IMR-90 (cell line): ENCODE measurements at regions not wholly inside any gene's neighbourhood (a gene's known extent, or its start where the extent isn't known, plus 50 kb on each side); places are given as distances from the start of the nearest gene placed in this dataset.

Source experiments
- ATAC-seq: fragments of 200-7000 bp; cut with Tn5 transposase; 2 replicates; pipeline ENCODE4 v1.9.1; 2020; ENCODE audit warnings: low read depth, mild to moderate bottlenecking, moderate library complexity
- BruUV-seq: library from RNA; stranded (reverse); fragments of 400-500 nt; replicated peaks from 2 replicates; lab custom pipeline; 2021; lab: Mats Ljungman, UMichigan
- CTCF ChIA-PET: fragments of 300-600 bp; formaldehyde crosslinking; extraction: SDS; loops from one replicate; lab custom pipeline; 2021; ENCODE audit warnings: antibody characterized with exemption; lab: Yijun Ruan, JAX
- POLR2A ChIA-PET: fragments of 300-600 bp; sonication (Branson Sonifier 250); formaldehyde crosslinking; loops from one replicate; lab custom pipeline; 2022; ENCODE audit warnings: antibody characterized with exemption; ENCODE audit not compliant: unreplicated experiment; lab: Charles Lee
- DNase-seq: peaks from one replicate; pipeline ENCODE4 v3.0.0; 2013
- H2AFZ ChIP-seq: replicated peaks from 2 replicates; pipeline ENCODE3; 2013; ENCODE audit warnings: low read length, mild to moderate bottlenecking; ENCODE audit not compliant: poor library complexity
- H2AK5ac ChIP-seq: 2 replicates; pipeline ENCODE4 v1.6.1; 2013; ENCODE audit warnings: low read depth, low read length, inconsistent platforms
- H2AK9ac ChIP-seq: replicated peaks from 2 replicates; pipeline ENCODE3; 2013; ENCODE audit warnings: mild to moderate bottlenecking, low read depth, low read length, moderate library complexity; ENCODE audit not compliant: poor library complexity
- H2BK120ac ChIP-seq: 2 replicates; pipeline ENCODE4 v1.6.1; 2013; ENCODE audit warnings: low read depth, low read length, inconsistent platforms
- H2BK15ac ChIP-seq: 3 replicates; pipeline ENCODE4 v1.6.1; 2013; ENCODE audit warnings: low read depth, low read length, inconsistent platforms
- H2BK20ac ChIP-seq: 2 replicates; pipeline ENCODE4 v1.6.1; 2013; ENCODE audit warnings: low read depth, mild to moderate bottlenecking, inconsistent platforms, low read length, moderate library complexity
- H2BK5ac ChIP-seq: 2 replicates; pipeline ENCODE4 v1.6.1; 2013; ENCODE audit warnings: mild to moderate bottlenecking, low read depth, low read length, inconsistent platforms; ENCODE audit not compliant: poor library complexity, severe bottlenecking
- H3K14ac ChIP-seq: replicated peaks from 2 replicates; pipeline ENCODE4 v1.6.1; 2013; ENCODE audit warnings: low read depth, low read length, inconsistent platforms
- H3K18ac ChIP-seq: 2 replicates; pipeline ENCODE4 v1.6.1; 2013; ENCODE audit warnings: low read depth, low read length, control low read depth
- H3K23ac ChIP-seq: 2 replicates; pipeline ENCODE4 v1.6.1; 2013; ENCODE audit warnings: low read depth, low read length, inconsistent platforms
- H3K27ac ChIP-seq: 2 replicates; pipeline ENCODE4 v1.5.1; 2013; ENCODE audit warnings: mild to moderate bottlenecking, control low read depth, low read length; ENCODE audit not compliant: insufficient read depth
- H3K27me3 ChIP-seq: 2 replicates; pipeline ENCODE4 v1.6.1; 2013; ENCODE audit warnings: low read length; ENCODE audit not compliant: control insufficient read depth, insufficient read depth
- H3K36me3 ChIP-seq: 2 replicates; pipeline ENCODE4 v1.6.1; 2013; ENCODE audit warnings: low read length, mixed read lengths; ENCODE audit not compliant: control insufficient read depth, insufficient read depth
- H3K4ac ChIP-seq: 2 replicates; pipeline ENCODE4 v1.6.1; 2013; ENCODE audit warnings: low read depth, low read length, inconsistent platforms
- H3K4me1 ChIP-seq: 2 replicates; pipeline ENCODE4 v1.6.1; 2013; ENCODE audit warnings: low read length, mixed read lengths; ENCODE audit not compliant: control insufficient read depth, insufficient read depth
- H3K4me2 ChIP-seq: 2 replicates; pipeline ENCODE4 v1.6.1; 2013; ENCODE audit warnings: low read depth, mild to moderate bottlenecking, control low read depth, low read length, moderate library complexity
- H3K4me3 ChIP-seq: 2 replicates; pipeline ENCODE4 v1.5.1; 2013; ENCODE audit warnings: low read depth, mild to moderate bottlenecking, control low read depth, low read length, moderate library complexity; ENCODE audit not compliant: insufficient read depth
- H3K56ac ChIP-seq: 2 replicates; pipeline ENCODE4 v1.6.1; 2013; ENCODE audit warnings: low read length, inconsistent platforms; ENCODE audit not compliant: insufficient read depth; ENCODE audit errors: extremely low read depth
- H3K79me1 ChIP-seq, 2 experiments: 2 replicates each; pipeline ENCODE4 v1.6.1; 2013; ENCODE audit warnings: low read length in 2 of 2, inconsistent platforms in 1 of 2, low read depth in 1 of 2
- H3K9ac ChIP-seq: 2 replicates; pipeline ENCODE4 v1.6.1; 2013; ENCODE audit warnings: low read depth, low read length, control low read depth
- H3K9me1 ChIP-seq: 2 replicates; pipeline ENCODE4 v1.6.1; 2013; ENCODE audit warnings: low read length, inconsistent platforms; ENCODE audit not compliant: insufficient read depth
- H3K9me3 ChIP-seq: 2 replicates; pipeline ENCODE4 v1.6.1; 2013; ENCODE audit warnings: low read length; ENCODE audit not compliant: control insufficient read depth, insufficient read depth
- H4K20me1 ChIP-seq: 2 replicates; pipeline ENCODE4 v1.6.1; 2013; ENCODE audit warnings: low read length, inconsistent platforms; ENCODE audit not compliant: insufficient read depth
- H4K5ac ChIP-seq: 2 replicates; pipeline ENCODE4 v1.6.1; 2013; ENCODE audit warnings: mild to moderate bottlenecking, low read depth, low read length, control low read depth
- H4K8ac ChIP-seq, 2 experiments: 2 replicates each; pipeline ENCODE4 v1.6.1; 2013; ENCODE audit warnings: low read depth in 2 of 2, low read length in 2 of 2, control low read depth in 1 of 2, inconsistent platforms in 1 of 2
- H4K91ac ChIP-seq: 2 replicates; pipeline ENCODE4 v1.6.1; 2013; ENCODE audit warnings: low read depth, low read length, inconsistent platforms; ENCODE audit not compliant: insufficient read depth
- BHLHE40 ChIP-seq: fragments of 150-350 bp; IDR thresholded peaks from 2 replicates; pipeline ENCODE4 v1.6.1; 2016; ENCODE audit warnings: mild to moderate bottlenecking, low read depth, low read length
- CEBPB ChIP-seq: IDR thresholded peaks from 2 replicates; pipeline ENCODE4 v1.6.1; 2012; ENCODE audit warnings: low read depth, low read length, improper control_type of control experiment
- CHD1 ChIP-seq: IDR thresholded peaks from 2 replicates; pipeline ENCODE4 v1.6.1; 2012; ENCODE audit warnings: low read depth, low read length, improper control_type of control experiment
- FOS ChIP-seq: fragments of 150-350 bp; IDR thresholded peaks from 2 replicates; pipeline ENCODE4 v1.6.1; 2016; ENCODE audit warnings: low read depth, low read length
- MAFK ChIP-seq: IDR thresholded peaks from 2 replicates; pipeline ENCODE4 v1.6.1; 2012; ENCODE audit warnings: low read depth, low read length, improper control_type of control experiment
- MAZ ChIP-seq: IDR thresholded peaks from 2 replicates; pipeline ENCODE4 v1.6.1; 2012; ENCODE audit warnings: low read depth, mild to moderate bottlenecking, low read length, improper control_type of control experiment, moderate library complexity, borderline replicate concordance
- MXI1 ChIP-seq: IDR thresholded peaks from 2 replicates; pipeline ENCODE4 v1.6.1; 2012; ENCODE audit warnings: low read depth, mild to moderate bottlenecking, low read length, moderate library complexity, borderline replicate concordance
- NFE2L2 ChIP-seq: fragments of 150-350 bp; IDR thresholded peaks from 2 replicates; pipeline ENCODE4 v1.6.1; 2016; ENCODE audit warnings: low read depth, mild to moderate bottlenecking, low read length
- POLR2A ChIP-seq: IDR thresholded peaks from 2 replicates; pipeline ENCODE4 v1.6.1; 2012; ENCODE audit warnings: mild to moderate bottlenecking, low read depth, low read length
- RAD21 ChIP-seq: IDR thresholded peaks from 2 replicates; pipeline ENCODE4 v1.6.1; 2012; ENCODE audit warnings: low read length, improper control_type of control experiment
- RCOR1 ChIP-seq: IDR thresholded peaks from 2 replicates; pipeline ENCODE4 v1.6.1; 2012; ENCODE audit warnings: mild to moderate bottlenecking, low read length, improper control_type of control experiment; ENCODE audit not compliant: insufficient replicate concordance
- RFX5 ChIP-seq: IDR thresholded peaks from 2 replicates; pipeline ENCODE4 v1.8.0; 2012; ENCODE audit warnings: low read depth, mild to moderate bottlenecking, low read length, moderate library complexity
- SMC3 ChIP-seq: fragments of 150-350 bp; IDR thresholded peaks from 2 replicates; pipeline ENCODE4 v1.6.1; 2016; ENCODE audit warnings: low read depth, mild to moderate bottlenecking, antibody characterized with exemption, low read length, moderate library complexity
- WGBS, 2 experiments: methylation state at CpG; one replicate each; pipeline versions ENCODE4 v1.1.5 to v1.1.7; 2013; ENCODE audit warnings: missing lambda C conversion rate in 2 of 2; ENCODE audit not compliant: insufficient read length in 1 of 2; ENCODE audit errors: extremely low coverage in 2 of 2; 5-methylcytosine and 5-hydroxymethylcytosine counted together
- dilution Hi-C: fragments of 300-500 bp; cut with HindIII; formaldehyde crosslinking; loops from one replicate; pipeline ENCODE4 v1.14.3; 2018; ENCODE audit warnings: low sequenced_read_pairs; ENCODE audit not compliant: unreplicated experiment
- in situ Hi-C: fragments of 300-500 bp; cut with MboI; formaldehyde crosslinking; loops from 3 replicates; pipeline ENCODE4 v1.14.3; 2019; ENCODE audit warnings: low sequenced_read_pairs, inconsistent platforms, mixed read lengths
- intact Hi-C: fragments of 100-400 bp; cut with micrococcal nuclease; formaldehyde crosslinking; loops from 2 replicates; pipeline ENCODE4 v1.10.0; 2022
- TF ChIP-seq, protein P1 (sequence below): fragments of 150-350 bp; IDR thresholded peaks from 2 replicates; pipeline ENCODE4 v1.6.1; 2016; ENCODE audit warnings: low read depth, mild to moderate bottlenecking, low read length, moderate library complexity, borderline replicate concordance
- TF ChIP-seq, protein P2 (sequence below): conservative IDR thresholded peaks from 2 replicates; pipeline ENCODE4 v1.5.1; 2012; ENCODE audit warnings: mild to moderate bottlenecking, low read depth, low read length, improper control_type of control experiment
- TF ChIP-seq, protein P3 (sequence below): fragments of 150-350 bp; IDR thresholded peaks from 2 replicates; pipeline ENCODE4 v1.6.1; 2017; ENCODE audit warnings: mild to moderate bottlenecking, antibody characterized with exemption, low read length, low read depth

DNA sequence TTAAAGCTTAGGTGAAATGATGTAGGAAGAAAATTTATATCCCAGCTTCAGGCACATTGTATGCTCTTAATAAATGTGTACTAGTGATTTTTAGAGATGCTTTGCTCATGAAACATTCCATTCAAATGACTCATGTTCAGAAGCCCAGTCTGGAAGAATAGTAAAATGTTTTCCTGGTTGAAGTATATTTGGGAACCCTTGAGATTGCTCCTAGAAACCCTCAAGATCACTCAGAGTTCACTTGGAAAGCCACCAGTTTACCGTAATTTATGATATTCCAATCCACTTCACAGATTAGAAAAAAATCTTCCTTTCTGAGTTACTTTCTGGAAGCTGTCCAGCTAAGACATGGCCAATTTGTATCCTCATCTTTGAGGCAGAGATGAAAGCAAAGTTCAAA is 186.4 kb downstream of the SYT10 start:
- no peak overlapping the region for H3K4me2 ChIP-seq
- no peak overlapping the region for H4K5ac ChIP-seq
- H2AK9ac ChIP-seq, result no peak overlapping the region
- peaks cover 8% of the 10 kb centered on the region for H3K9me3 ChIP-seq
- H3K4me1 ChIP-seq, result no peaks in the 10 kb centered on the region
- no peaks in the 10 kb centered on the region for H3K36me3 ChIP-seq
- no peaks in the 10 kb centered on the region for H3K9me1 ChIP-seq
- no peak overlapping the region for H3K27ac ChIP-seq
- no peak overlapping the region for H2BK5ac ChIP-seq
- no TSS peak for BruUV-seq
- no peaks in the 10 kb centered on the region for H4K20me1 ChIP-seq
- no peak overlapping the region for H4K8ac ChIP-seq
- H2BK120ac ChIP-seq, result no peak overlapping the region
- DNase-seq, result no peak
- H3K14ac ChIP-seq, result no peak overlapping the region
- H3K79me1 ChIP-seq, result no peaks in the 10 kb centered on the region
- H3K27me3 ChIP-seq, result no peaks in the 10 kb centered on the region
- H3K18ac ChIP-seq, result no peak overlapping the region
- H3K4ac ChIP-seq, result no peak overlapping the region
- H2BK20ac ChIP-seq, result no peak overlapping the region
- TF ChIP-seq CHD1, result no peak
- TF ChIP-seq CEBPB, result no peak
- no peak for TF ChIP-seq MAFK
- no peak for TF ChIP-seq MXI1
- TF ChIP-seq, protein P1, sequence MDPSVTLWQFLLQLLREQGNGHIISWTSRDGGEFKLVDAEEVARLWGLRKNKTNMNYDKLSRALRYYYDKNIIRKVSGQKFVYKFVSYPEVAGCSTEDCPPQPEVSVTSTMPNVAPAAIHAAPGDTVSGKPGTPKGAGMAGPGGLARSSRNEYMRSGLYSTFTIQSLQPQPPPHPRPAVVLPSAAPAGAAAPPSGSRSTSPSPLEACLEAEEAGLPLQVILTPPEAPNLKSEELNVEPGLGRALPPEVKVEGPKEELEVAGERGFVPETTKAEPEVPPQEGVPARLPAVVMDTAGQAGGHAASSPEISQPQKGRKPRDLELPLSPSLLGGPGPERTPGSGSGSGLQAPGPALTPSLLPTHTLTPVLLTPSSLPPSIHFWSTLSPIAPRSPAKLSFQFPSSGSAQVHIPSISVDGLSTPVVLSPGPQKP, result no peak
- TF ChIP-seq, protein P2, sequence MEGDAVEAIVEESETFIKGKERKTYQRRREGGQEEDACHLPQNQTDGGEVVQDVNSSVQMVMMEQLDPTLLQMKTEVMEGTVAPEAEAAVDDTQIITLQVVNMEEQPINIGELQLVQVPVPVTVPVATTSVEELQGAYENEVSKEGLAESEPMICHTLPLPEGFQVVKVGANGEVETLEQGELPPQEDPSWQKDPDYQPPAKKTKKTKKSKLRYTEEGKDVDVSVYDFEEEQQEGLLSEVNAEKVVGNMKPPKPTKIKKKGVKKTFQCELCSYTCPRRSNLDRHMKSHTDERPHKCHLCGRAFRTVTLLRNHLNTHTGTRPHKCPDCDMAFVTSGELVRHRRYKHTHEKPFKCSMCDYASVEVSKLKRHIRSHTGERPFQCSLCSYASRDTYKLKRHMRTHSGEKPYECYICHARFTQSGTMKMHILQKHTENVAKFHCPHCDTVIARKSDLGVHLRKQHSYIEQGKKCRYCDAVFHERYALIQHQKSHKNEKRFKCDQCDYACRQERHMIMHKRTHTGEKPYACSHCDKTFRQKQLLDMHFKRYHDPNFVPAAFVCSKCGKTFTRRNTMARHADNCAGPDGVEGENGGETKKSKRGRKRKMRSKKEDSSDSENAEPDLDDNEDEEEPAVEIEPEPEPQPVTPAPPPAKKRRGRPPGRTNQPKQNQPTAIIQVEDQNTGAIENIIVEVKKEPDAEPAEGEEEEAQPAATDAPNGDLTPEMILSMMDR, result no peak
- no peak for TF ChIP-seq NFE2L2
- no peak for TF ChIP-seq SMC3
- TF ChIP-seq MAZ, result no peak
- no peak for TF ChIP-seq RAD21
- TF ChIP-seq, protein P3, sequence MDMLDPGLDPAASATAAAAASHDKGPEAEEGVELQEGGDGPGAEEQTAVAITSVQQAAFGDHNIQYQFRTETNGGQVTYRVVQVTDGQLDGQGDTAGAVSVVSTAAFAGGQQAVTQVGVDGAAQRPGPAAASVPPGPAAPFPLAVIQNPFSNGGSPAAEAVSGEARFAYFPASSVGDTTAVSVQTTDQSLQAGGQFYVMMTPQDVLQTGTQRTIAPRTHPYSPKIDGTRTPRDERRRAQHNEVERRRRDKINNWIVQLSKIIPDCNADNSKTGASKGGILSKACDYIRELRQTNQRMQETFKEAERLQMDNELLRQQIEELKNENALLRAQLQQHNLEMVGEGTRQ, result no peak
- TF ChIP-seq RCOR1, result no peak
- TF ChIP-seq BHLHE40, result no peak
- no peak for TF ChIP-seq POLR2A
- TF ChIP-seq RFX5, result no peak
- no peak for TF ChIP-seq FOS
- no peak overlapping the region for H3K23ac ChIP-seq
- H2AFZ ChIP-seq, result no peak overlapping the region
- no peak overlapping the region for H4K91ac ChIP-seq
- no peak overlapping the region for H2AK5ac ChIP-seq
- ChIA-PET CTCF (no interaction called here), POLR2A (no interaction called here)
- H3K56ac ChIP-seq, result no peak overlapping the region
- H2BK15ac ChIP-seq, result no peak overlapping the region
- H3K9ac ChIP-seq, result no peak overlapping the region
- WGBS, 2 experiments, result no CpG with 5 or more reads among the region's 1 CpG
- intact Hi-C loops, result no loop called here
- dilution Hi-C loops, result no loop called here
- in situ Hi-C loops, result no loop called here
- no peak overlapping the region for H3K4me3 ChIP-seq
- ATAC-seq, result no peak
